Breast epithelium (tissue), 3 donors: ENCODE measurements at regions not wholly inside any gene's neighbourhood (a gene's known extent, or its start where the extent isn't known, plus 50 kb on each side); places are given as distances from the start of the nearest gene placed in this dataset.

Source experiments
- POLR2AphosphoS5 ChIP-seq, 3 donors: sonication (generic); formaldehyde crosslinking; IDR thresholded peaks; one replicate each; pipeline ENCODE4 v1.6.1; 2017; ENCODE audit warnings: antibody characterized with exemption in 3 of 3
- TF ChIP-seq, protein P1 (sequence below), 3 donors: fragments of 450-650 bp; IDR thresholded peaks; one replicate each; pipeline ENCODE4 v1.5.1; 2016 to 2017; ENCODE audit warnings: antibody characterized with exemption in 3 of 3, mild to moderate bottlenecking in 3 of 3, moderate library complexity in 3 of 3

DNA sequence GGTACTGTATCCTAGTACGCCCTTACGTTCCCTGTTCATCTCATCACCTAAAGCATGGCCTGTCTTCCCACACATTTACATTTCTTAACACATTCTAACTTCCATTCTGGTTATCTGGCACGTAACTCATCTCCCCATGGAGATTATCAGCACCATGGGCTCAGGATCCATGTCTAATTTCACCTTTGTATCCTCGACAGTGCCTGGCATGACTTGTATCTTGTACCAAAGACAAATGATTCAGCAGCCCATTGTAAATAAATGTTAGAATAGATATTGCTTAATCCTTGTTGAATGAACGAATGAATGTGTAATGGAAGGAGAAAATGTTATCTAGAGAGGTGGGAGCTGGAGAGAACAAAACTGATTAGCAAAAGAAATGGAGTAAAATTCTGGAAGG is 69.7 kb upstream of the TPM1 start:
- TF ChIP-seq, protein P1, sequence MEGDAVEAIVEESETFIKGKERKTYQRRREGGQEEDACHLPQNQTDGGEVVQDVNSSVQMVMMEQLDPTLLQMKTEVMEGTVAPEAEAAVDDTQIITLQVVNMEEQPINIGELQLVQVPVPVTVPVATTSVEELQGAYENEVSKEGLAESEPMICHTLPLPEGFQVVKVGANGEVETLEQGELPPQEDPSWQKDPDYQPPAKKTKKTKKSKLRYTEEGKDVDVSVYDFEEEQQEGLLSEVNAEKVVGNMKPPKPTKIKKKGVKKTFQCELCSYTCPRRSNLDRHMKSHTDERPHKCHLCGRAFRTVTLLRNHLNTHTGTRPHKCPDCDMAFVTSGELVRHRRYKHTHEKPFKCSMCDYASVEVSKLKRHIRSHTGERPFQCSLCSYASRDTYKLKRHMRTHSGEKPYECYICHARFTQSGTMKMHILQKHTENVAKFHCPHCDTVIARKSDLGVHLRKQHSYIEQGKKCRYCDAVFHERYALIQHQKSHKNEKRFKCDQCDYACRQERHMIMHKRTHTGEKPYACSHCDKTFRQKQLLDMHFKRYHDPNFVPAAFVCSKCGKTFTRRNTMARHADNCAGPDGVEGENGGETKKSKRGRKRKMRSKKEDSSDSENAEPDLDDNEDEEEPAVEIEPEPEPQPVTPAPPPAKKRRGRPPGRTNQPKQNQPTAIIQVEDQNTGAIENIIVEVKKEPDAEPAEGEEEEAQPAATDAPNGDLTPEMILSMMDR (IDR thresholded peaks at IDR 0.05), result no peak
- no peak for TF ChIP-seq POLR2AphosphoS5 (IDR thresholded peaks at IDR 0.05)
